HG03103 (cell line): ENCODE measurements at regions not wholly inside any gene's neighbourhood (a gene's known extent, or its start where the extent isn't known, plus 50 kb on each side); places are given as distances from the start of the nearest gene placed in this dataset.

Source experiments
- ATAC-seq: cut with Tn5 transposase; IDR thresholded peaks from one replicate; pipeline ENCODE4 v1.9.1; 2021; ENCODE audit warnings: low read depth; ENCODE audit not compliant: unreplicated experiment

DNA sequence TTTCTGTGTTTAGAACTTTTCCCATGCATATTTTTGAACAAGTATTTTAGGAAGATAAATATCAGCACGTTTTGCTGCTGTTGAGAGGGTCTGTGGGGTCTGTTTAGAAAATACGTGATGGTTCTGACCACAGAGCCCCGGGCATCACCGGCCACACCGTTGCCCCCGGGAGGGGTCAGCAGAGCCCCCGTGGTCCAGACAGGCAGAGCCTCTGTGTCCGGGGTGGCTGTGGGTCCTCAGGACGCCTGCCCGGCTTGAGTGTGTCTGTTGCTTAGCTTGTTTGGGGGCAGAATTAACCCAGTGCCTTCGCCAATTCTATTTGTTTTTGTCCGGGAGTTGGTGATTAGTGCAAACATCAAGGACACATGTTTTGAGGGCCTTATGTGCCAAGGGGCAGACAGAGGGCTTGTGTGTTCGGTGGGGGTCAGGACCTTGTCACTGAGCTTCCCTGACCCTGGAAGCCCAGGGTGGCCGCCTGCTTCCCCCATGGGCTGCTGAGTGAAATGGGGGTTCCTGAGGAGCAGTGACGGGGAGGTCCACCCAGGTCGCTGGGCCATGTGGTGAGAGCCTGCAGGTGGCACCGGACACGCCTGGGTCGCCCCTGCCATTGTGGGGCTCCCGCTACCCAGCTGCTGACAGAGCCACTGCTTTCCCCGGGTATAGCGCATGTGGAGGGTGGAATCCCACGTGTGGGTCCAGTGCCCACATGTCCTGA lies 122.2 kb downstream of the SIK1 start:
- ATAC-seq = no peak

- ATAC-seq = no peak
Measured at GRCh38 chr21:43304206-43304605, 122.7 kb downstream of the SIK1 start.

DNA sequence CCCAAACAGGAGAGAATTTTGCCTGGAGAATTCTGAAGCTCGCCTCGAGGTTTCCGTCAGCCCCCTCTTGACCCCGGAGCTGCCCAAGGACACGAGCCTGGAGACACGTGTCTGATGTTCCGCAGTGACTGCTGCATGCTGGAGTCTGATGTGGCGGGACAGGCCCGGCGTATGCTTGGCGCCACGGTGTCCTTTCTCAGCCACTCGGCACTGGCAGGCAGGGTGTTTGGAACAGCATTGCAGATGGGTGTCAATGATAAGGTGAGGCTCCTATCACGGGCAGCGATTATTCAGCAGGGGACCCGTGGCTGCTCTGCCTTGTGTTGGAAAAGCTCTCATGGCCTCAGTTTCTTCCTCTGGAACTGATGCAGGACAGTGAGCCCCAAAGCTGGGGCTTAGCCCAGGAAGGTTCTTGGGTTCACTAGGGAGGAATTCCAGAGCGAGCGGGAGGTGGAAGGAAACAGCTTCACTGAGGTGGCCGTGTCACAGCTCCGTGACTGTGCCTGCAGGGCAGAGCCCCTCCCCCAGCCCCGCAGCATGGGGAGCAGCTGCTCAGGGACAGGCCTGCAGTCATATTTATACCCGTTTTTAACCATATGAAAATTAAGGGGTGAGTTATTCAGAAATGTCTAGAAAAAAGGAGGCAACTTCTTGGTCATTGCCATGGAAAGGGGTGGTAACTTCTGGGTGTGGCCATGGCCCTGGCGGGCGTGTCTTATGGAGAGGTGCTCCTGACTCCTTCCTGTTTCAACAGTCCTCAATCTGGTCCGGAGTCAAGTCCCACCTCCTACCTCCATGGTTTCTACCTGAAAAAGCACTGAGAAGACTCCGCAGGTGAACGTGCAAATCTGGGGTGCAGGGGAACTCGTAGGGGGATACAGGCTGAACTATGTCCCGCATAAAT lies 123.4 kb downstream of the SIK1 start:
- ATAC-seq = no peak

- no peak for ATAC-seq
Measured at GRCh38 chr21:43302769-43303168, 124.2 kb downstream of the SIK1 start.

- ATAC-seq = no peak
Measured at GRCh38 chr21:43302062-43302700, 124.8 kb downstream of the SIK1 start.

DNA sequence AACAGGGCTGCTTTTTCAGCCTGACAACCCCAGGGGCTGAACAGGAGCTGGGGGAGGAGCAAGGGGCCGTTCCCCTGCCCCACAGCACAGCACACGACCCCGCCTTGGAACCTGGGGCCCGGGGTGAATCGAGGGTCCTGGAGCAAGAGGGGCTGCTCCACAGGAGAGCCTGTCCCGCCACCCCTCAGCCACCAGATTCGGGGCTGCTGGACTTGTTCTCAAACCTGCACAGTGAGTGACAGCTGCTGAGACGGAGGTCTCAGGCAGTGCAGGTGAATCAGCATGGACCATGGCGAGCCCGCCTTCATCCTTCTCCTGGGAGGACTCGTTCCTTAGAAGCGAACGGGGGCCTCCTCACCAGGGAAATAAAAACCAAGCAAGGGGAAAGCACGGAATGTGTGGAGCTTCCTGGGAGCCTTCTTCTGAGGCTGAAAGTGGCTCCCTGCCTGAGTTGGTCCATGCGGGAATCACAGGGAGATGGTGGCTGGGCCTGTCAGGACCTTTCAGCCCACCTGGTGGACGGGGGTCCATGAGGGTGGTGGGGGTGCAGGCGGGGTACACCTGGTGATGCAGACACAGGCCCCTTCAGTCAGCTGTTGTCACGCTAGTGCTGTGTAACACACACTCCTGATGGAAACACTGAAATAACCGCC lies 125.4 kb downstream of the SIK1 start:
- ATAC-seq = no peak

DNA sequence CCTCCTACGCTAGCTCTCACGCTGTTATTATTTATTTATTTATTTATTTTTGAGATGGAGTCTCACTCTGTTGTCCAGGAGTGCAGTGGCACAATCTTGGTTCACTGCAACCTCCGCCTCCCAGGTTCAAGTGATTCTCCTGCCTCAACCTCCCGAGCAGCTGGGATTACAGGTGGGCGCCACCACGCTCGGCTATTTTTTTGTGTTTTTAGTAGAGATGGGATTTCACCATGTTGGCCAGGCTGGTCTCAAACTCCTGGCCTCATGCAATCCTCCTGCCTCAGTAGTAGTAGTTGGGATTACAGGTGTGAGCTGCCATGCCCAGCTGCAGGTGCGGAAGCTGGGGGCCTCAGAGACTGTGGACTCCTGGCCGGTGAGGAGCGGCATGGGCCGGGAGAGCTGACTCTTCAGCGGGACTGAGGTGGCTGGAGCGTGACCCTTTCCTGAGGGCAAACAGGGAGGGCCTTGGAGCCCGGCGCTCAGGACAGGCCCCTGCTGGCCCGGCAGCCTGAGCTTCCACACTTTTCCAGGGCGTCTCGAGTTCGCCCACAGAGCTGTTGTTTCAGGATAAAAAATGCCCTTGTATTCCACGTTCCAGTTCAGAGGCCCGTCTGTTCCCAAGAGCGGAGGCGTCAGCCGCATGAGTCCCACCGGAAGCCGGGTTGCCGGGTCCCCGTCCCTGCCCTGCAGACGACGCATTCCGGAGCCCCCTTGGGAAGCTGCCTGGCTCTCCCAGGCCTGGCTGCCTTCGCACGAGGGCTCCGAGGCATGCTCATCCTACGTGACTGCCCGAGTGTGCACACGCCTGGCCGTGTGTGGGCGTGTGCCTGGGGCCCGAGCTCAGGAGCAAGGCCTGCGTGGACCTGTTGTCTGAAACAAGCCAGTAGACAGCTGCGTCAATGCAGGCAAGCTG lies 126.2 kb downstream of the SIK1 start:
- ATAC-seq = no peak

GRCh38 chr21:43299441-43300277 lies 127.3 kb downstream of the SIK1 start:
- ATAC-seq = no peak

DNA sequence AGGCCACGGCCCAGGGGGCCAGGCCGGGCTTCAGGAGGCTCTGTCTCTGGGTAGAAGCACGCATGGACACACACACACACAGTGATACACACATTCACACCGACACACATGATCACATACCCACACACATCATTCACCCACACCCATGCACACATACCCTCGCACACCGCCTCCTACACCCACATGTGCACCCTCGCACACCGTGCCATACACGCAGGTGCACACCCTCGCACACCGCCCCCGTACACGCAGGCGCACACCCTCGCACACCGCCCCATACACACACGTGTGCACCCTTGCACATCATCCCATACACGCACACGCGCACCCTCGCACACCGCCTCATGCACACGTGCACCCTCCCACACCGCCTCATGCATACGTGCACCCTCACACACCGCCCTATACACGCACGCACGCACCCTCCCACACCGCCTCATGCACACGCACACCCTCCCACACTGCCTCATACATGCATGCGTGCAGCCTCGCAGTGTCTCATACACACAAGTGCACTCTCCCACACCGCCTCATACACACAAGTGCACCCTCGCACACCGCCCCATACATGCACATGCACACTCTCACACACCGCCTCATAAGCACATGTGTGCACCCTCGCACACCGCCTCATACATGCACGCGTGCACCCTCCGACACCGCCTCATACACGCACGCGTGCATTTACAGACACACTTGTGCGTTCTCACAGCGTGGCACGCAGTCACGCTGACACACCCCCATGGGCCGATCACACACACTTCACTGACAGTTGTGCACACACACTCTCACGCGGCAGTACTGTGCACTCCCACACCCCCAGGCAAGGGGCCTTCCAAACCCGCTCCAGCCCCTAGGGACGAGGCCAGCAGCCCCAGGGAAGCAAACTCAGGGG lies 128.1 kb downstream of the SIK1 start:
- ATAC-seq = no peak

GRCh38 chr21:43297989-43298388 lies 128.9 kb downstream of the SIK1 start:
- no peak for ATAC-seq

- ATAC-seq = no peak
Measured at GRCh38 chr21:43297391-43297981, 128.7 kb downstream of the CRYAA start.

GRCh38 chr21:43295066-43295958 lies 126.5 kb downstream of the CRYAA start:
- no peak for ATAC-seq

GRCh38 chr21:43294194-43294902 lies 125.5 kb downstream of the CRYAA start:
- ATAC-seq = no peak

- no peak for ATAC-seq
Measured at GRCh38 chr21:43292866-43293142, 124.0 kb downstream of the CRYAA start.

- ATAC-seq = no peak
Measured at GRCh38 chr21:43292041-43292865, 123.4 kb downstream of the CRYAA start.
